MCF 10A (cell line): ENCODE measurements at regions not wholly inside any gene's neighbourhood (a gene's known extent, or its start where the extent isn't known, plus 50 kb on each side); places are given as distances from the start of the nearest gene placed in this dataset.

Source experiments
- BruUV-seq: library from RNA; stranded (reverse); fragments of 400-500 nt; replicated peaks from 2 replicates; lab custom pipeline; 2021; lab: Mats Ljungman, UMichigan
- CTCF ChIA-PET: fragments of 300-600 bp; sonication (Branson Sonifier 250); formaldehyde crosslinking; extraction: SDS; loops from one replicate; lab custom pipeline; 2021; ENCODE audit warnings: antibody characterized with exemption, inconsistent platforms; lab: Yijun Ruan, JAX
- POLR2A ChIA-PET: fragments of 300-600, 350-650 bp; sonication (Branson Sonifier 250); formaldehyde crosslinking; extraction: SDS; loops from one replicate; lab custom pipeline; 2020; ENCODE audit warnings: antibody characterized with exemption, inconsistent platforms; lab: Yijun Ruan, JAX
- DNase-seq: peaks from one replicate; pipeline ENCODE4 v3.0.0-alpha.2; 2018; ENCODE audit not compliant: unreplicated experiment
- H3K27ac Mint-ChIP-seq: one replicate; pipeline ENCODE4 v1.8.0; 2022; ENCODE audit warnings: mild to moderate bottlenecking, low read depth, mixed read lengths; ENCODE audit not compliant: unreplicated experiment
- H3K27me3 Mint-ChIP-seq: one replicate; pipeline ENCODE4 v1.8.0; 2022; ENCODE audit warnings: mixed read lengths; ENCODE audit not compliant: insufficient read depth, unreplicated experiment
- H3K36me3 Mint-ChIP-seq: one replicate; pipeline ENCODE4 v1.8.0; 2022; ENCODE audit warnings: mild to moderate bottlenecking, moderate library complexity, mixed read lengths; ENCODE audit not compliant: insufficient read depth, unreplicated experiment
- H3K4me1 Mint-ChIP-seq: one replicate; pipeline ENCODE4 v1.8.0; 2022; ENCODE audit warnings: mixed read lengths; ENCODE audit not compliant: insufficient read depth, unreplicated experiment
- H3K4me3 Mint-ChIP-seq: one replicate; pipeline ENCODE4 v1.8.0; 2022; ENCODE audit warnings: mild to moderate bottlenecking, moderate library complexity, mixed read lengths; ENCODE audit not compliant: unreplicated experiment
- H3K9me3 Mint-ChIP-seq: one replicate; pipeline ENCODE4 v1.8.0; 2022; ENCODE audit warnings: mixed read lengths; ENCODE audit not compliant: unreplicated experiment
- CTCF ChIP-seq: fragments of 200-600 bp; IDR thresholded peaks from one replicate; pipeline ENCODE4 v1.8.0; 2022; ENCODE audit warnings: antibody characterized with exemption, mild to moderate bottlenecking; ENCODE audit not compliant: unreplicated experiment
- intact Hi-C: fragments of 100-400 bp; cut with micrococcal nuclease; formaldehyde crosslinking; loops from 2 replicates; pipeline ENCODE4 v1.14.1; 2022

GRCh38 chr12:89166525-89166934, 185.8 kb downstream of the DUSP6 start:
- no TSS peak for BruUV-seq
- no peaks in the 10 kb centered on the region for H3K27me3 Mint-ChIP-seq
- peaks cover 16% of the 10 kb centered on the region for H3K4me1 Mint-ChIP-seq
- CTCF ChIA-PET: interaction anchor here (0.7 to 1.5 kb wide), 6 partner anchors 9 to 220 kb away, joined by 3 to 6 read pairs (median 4); no protein-coding TSS in a partner anchor
- no peak for TF ChIP-seq CTCF
- no peak overlapping the region for H3K4me3 Mint-ChIP-seq
- H3K9me3 Mint-ChIP-seq: peaks cover 8% of the 10 kb centered on the region
- peak overlapping the region; percentile 14 for H3K27ac Mint-ChIP-seq
- POLR2A ChIA-PET: interaction anchor here (1.0 to 8.3 kb wide), 3 partner anchors 9 to 184 kb away, joined by 3 to 138 read pairs (median 114); partner anchors contain the start of gene DUSP6
- DNase-seq: peak; percentile 55
- intact Hi-C loops: loop anchor here (10.0 kb wide), 1 partner anchor 58 kb away; no protein-coding TSS in a partner anchor
- no peaks in the 10 kb centered on the region for H3K36me3 Mint-ChIP-seq

- ChIA-PET POLR2A (interaction anchor here (1.0 to 8.3 kb wide), 4 partner anchors 9 to 184 kb away, joined by 3 to 138 read pairs (median 58); partner anchors contain the start of gene DUSP6), CTCF (interaction anchor here (0.9 to 1.5 kb wide), 6 partner anchors 8 to 220 kb away, joined by 3 to 6 read pairs (median 3); no protein-coding TSS in a partner anchor)
- no peaks in the 10 kb centered on the region for H3K27me3 Mint-ChIP-seq
- BruUV-seq: no TSS peak
- DNase-seq: no peak
- peak overlapping the region; percentile 14 for H3K27ac Mint-ChIP-seq
- no peak for TF ChIP-seq CTCF
- H3K9me3 Mint-ChIP-seq: peaks cover 8% of the 10 kb centered on the region
- no peaks in the 10 kb centered on the region for H3K36me3 Mint-ChIP-seq
- intact Hi-C loops: loop anchor here (10.0 kb wide), 1 partner anchor 59 kb away; no protein-coding TSS in a partner anchor
- peaks cover 16% of the 10 kb centered on the region for H3K4me1 Mint-ChIP-seq
- H3K4me3 Mint-ChIP-seq: no peak overlapping the region
Measured at GRCh38 chr12:89166121-89166520, 186.2 kb downstream of the DUSP6 start.

- no peak for TF ChIP-seq CTCF
- ChIA-PET POLR2A (interaction anchor here (0.7 to 8.3 kb wide), 5 partner anchors 9 to 184 kb away, joined by 3 to 138 read pairs (median 4); partner anchors contain the start of gene DUSP6), CTCF (interaction anchor here (0.9 to 1.5 kb wide), 5 partner anchors 8 to 220 kb away, joined by 3 to 6 read pairs (median 3); no protein-coding TSS in a partner anchor)
- BruUV-seq: no TSS peak
- H3K4me3 Mint-ChIP-seq: no peak overlapping the region
- no peaks in the 10 kb centered on the region for H3K36me3 Mint-ChIP-seq
- DNase-seq: no peak
- no peaks in the 10 kb centered on the region for H3K27me3 Mint-ChIP-seq
- peaks cover 16% of the 10 kb centered on the region for H3K4me1 Mint-ChIP-seq
- peaks cover 8% of the 10 kb centered on the region for H3K9me3 Mint-ChIP-seq
- peak overlapping the region; percentile 35 for H3K27ac Mint-ChIP-seq
- intact Hi-C loops: loop anchor here (10.0 kb wide), 1 partner anchor 59 kb away; no protein-coding TSS in a partner anchor
Measured at GRCh38 chr12:89165703-89166102, 186.6 kb downstream of the DUSP6 start.

GRCh38 chr12:89163918-89164317, 188.4 kb downstream of the DUSP6 start:
- no peak for TF ChIP-seq CTCF
- Mint-ChIP-seq H3K27me3 (no peaks in the 10 kb centered on the region), H3K4me3 (no peak overlapping the region), H3K36me3 (no peaks in the 10 kb centered on the region), H3K9me3 (no peaks in the 10 kb centered on the region), H3K4me1 (peaks cover 16% of the 10 kb centered on the region), H3K27ac (no peak overlapping the region)
- DNase-seq: peak; percentile 60
- ChIA-PET POLR2A (interaction anchor here (1.3 to 8.3 kb wide), 3 partner anchors 9 to 186 kb away, joined by 4 to 138 read pairs (median 114); partner anchors contain the start of gene DUSP6), CTCF (no interaction called here)
- BruUV-seq: no TSS peak
- intact Hi-C loops: loop anchor here (2.0 to 10.0 kb wide), 3 partner anchors 61 to 298 kb away; no protein-coding TSS in a partner anchor
